H54 (cell line): ENCODE measurements at regions not wholly inside any gene's neighbourhood (a gene's known extent, or its start where the extent isn't known, plus 50 kb on each side); places are given as distances from the start of the nearest gene placed in this dataset.

Source experiments
- DNase-seq: peaks from one replicate; pipeline ENCODE4 v3.0.0; 2011; ENCODE audit warnings: low spot score, mixed read lengths; ENCODE audit not compliant: insufficient read length
- FAIRE-seq: peaks from 3 replicates; lab custom pipeline; 2011; peaks lifted over from hg19 to GRCh38; lab: Jason Lieb, UNC
- POLR2A ChIP-seq: IDR thresholded peaks from 2 replicates; pipeline ENCODE4 v1.6.1; 2011; ENCODE audit warnings: low read depth, mild to moderate bottlenecking, low read length

DNA sequence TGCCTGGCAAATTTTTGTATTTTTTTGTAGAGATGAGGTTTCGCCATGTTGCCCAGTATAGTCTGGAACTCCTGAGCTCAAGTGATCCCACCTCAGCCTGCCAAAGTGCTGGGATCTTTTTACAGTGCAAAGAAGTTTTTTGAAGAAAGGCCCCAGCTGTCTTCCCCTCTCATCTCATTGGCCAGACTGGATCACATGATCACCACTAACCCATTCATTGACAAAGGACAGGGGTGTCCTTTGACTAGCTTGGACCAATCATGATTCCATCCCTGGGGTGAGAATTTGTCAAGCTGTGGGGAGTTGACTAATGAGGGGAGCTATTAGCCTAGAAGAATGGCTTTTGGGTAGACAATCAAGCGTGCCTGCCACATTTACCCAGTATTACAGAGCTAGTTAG, 232.9 kb upstream of the TANK start:
- DNase-seq (no peak), FAIRE-seq (no peak)
- TF ChIP-seq POLR2A: no peak

DNA sequence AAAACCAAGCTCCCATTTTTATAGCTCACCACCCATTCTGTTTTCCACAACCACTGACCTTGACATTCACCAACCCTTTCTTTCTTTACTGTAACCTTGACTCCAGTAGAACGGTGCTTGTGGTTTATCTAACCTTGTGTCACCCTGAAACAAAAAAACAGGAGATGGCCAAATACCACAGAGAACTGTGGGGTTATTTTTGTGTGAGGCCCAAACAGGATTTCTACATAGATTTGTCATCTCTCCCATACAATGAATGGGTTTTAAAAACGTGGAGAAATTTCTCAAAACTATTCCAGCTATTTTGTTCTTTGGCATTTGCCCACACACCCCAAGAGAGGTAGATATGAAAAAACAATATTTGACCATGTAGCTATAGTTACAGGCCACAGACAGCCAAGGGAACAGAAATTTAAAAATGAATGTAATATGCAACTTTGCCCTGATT, 231.3 kb upstream of the TANK start:
- DNase-seq (no peak), FAIRE-seq (no peak)
- TF ChIP-seq POLR2A: no peak

DNA sequence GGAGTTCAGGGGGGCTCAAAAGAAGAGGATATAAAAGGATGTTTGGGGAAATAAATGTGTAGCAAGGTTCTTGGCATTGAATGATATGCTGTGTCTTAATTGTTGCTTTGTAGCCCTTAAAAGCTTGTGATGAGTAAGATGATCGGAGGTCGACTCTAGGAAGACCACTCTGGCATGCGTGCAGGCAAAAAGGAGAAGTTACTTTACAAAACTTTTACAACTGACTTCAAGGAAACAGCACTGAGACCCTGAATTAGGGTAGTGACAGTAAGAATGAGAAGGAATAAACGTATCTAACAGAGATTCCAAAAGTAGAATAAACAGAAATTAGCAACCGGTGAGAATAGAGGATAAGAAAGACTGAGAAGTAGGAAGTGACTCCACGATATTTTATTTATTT, 228.7 kb upstream of the TANK start:
- no peak for FAIRE-seq
- no peak for DNase-seq
- TF ChIP-seq POLR2A: no peak

DNA sequence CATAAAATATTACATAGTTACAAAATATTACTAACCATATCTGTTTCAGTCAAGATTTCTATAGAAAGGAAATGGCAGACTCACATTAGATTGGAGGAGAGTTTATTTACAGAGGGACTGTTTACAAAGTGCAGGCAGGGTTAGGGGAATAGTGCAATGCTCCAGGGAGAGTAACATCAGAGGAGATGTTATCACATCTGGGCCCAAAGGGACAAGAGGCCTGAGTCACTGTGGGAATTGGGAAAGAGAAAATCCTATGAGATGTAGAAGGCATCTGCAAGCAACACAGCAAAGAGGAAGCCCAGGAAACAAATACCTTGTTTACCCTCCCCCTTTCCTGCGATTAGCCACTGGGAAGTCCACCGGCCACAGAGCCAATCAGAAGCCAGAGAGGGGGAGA, 227.3 kb upstream of the TANK start:
- no peak for DNase-seq
- TF ChIP-seq POLR2A: no peak
- no peak for FAIRE-seq

DNA sequence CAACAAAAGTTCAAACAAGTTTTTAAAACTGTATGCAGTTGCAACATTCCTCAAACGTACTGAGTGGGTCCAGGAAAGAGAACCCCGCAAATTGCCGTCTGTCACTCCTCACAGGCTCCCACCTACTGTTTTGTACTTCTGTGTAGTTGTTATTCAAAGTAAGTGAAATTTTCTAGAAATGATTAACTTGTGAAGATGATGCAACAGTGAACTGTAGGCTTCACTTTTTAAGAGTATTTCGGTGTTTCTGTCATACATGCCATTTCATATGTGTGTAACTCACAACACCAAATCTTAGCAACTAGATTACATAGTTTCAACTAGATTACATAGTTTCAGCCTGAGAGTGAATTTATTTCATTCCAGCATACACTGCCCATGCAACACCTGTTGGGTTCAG, 226.0 kb upstream of the TANK start:
- no peak for TF ChIP-seq POLR2A
- no peak for DNase-seq
- no peak for FAIRE-seq

DNA sequence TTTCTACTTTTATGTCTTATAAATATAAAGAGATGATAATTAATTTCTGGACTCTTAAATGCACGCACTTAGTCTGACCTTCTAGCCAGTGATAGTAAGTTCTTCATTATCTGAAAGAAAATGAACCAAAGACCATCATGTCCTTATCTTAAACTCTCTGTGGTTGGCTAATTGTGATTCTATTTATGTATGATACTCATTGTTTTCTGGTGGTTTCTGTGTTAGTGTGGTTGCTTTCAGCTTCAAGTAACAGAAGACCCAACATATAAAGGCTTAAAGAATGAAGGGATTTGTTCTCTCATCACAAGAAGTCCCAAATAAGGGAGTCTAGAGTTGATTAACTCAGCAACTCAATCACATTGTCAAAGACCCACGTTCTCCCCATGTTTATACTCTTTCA, 225.2 kb upstream of the TANK start:
- TF ChIP-seq POLR2A: no peak
- DNase-seq (no peak), FAIRE-seq (no peak)

DNA sequence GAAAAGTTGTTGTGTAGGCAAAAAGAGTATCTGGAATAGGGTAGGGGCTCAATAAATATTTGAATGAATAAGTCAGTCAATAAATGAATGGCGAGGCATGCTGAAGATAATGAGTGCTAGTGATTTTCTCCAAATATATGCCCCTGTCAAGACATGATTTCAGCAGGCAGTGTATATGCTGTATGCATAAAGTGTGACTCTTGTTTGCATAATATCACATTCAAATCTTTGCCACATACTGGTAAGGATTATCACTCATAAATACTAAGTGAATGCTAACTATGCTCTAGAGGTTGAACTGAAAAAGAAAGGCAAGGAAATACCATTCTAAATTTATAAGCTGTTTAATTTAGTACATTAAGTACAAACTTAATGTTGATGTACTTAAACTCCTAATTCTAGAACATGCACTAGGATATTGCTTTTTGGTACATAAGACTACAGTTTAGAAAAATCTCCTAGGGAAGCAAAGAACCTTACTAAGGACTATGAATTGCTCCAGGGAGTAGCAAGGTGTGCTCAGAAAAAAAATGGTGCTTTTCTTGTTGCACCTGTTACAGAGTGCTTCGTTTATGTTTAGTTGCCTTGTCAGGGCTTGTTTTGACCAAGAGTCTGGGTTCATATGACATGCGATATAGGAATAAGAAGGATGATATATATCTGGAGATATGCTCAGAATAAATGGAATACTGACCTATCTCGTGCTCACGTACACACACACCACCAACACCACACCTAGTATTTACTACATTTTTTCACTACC, 224.0 kb upstream of the TANK start:
- DNase-seq: no peak
- FAIRE-seq: no peak
- no peak for TF ChIP-seq POLR2A

DNA sequence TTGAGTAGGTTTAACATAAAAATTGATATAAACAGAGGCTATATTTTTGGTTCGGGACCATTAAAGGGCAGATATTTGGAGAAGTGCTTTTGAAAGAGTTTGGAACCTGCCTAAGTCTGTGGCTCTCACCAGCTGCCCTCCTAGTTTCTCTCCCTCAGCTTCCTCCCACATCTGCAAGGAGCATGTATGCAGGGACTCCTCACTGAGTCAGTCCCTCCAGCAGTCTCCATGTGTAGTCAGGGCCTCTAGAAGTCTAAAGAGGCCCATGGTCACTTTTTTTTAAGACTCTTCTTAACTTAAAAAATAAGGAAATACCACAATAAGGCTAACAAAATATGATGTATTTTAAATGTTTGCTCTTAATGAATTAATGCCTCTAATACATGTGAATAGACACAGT, 220.0 kb upstream of the TANK start:
- TF ChIP-seq POLR2A: no peak
- DNase-seq: no peak
- FAIRE-seq: no peak

DNA sequence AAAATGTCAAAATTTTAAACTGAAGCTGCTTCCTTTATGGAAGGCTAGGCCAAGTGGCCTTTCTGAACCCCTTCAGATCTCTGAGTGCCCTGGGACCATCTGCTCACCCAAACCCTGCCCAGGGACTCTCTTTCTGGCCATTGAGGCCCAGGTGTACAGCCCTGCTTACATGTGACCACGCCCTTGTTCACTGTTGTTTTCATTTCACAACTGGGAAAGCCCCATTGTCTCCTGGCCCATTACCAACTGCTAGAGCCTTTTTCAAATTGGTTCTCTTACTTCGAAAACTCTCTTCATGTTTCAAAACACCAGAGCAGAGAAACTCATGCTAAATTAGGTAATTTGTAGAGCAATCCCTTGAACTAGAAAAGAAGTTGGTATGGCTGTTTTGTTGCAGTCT, 219.5 kb upstream of the TANK start:
- no peak for DNase-seq
- no peak for FAIRE-seq
- no peak for TF ChIP-seq POLR2A

DNA sequence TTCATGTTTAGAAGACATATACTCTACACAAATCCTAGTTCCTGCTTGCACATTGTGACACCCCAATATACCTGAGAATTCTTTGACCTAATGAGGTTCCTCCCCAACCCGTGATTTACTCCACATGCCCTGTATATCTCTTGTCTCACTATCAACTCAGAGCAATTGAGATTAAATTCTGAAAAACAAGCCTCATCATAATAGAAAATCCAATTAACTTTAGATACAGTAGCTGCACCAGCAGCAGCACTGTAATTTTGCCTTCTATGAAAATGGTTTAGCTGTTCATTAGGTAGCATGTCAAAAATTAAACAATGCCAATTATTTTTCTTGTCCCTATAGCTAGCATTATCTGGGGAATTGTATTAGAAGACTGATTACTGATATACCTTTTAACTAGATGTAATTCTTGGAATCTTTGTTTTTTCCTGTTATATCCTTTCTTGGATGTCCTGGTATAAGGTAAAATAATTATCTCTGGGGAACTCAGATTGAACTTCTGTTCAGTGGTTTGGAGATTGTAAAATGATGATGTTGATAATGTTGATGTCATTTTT, 218.9 kb upstream of the TANK start:
- FAIRE-seq (no peak), DNase-seq (no peak)
- no peak for TF ChIP-seq POLR2A

DNA sequence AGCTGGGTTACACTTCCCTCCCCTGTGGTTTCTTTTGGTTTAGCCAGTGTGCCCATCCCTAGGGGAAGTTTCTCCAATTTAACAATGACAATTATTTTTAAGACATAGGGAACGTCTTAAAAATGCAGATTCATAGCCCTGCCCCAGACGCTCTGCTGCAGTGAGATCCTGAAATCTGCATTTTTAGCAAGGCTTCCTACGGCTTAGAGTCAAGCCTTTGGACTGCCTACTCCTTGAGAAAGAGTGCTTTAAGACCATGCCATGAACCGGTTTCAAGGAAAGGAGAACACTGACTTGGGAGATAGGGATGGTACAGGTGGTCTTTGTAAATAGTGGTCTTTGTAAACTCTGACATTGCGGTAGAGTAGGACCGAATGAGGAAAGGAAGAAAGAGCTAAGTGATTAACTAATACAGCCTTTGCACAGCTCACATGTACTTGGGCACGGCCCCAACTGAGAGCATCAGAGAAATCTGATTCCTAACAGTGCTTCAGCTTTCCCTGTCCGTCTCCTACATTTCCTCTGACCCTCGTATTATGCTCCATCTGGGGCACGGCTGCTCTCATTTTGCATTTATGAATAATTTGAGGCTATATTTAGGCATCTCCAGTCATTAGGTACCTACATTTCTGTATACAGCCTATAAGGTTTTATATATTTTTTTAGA, 217.6 kb upstream of the TANK start:
- DNase-seq (no peak), FAIRE-seq (no peak)
- TF ChIP-seq POLR2A: no peak

DNA sequence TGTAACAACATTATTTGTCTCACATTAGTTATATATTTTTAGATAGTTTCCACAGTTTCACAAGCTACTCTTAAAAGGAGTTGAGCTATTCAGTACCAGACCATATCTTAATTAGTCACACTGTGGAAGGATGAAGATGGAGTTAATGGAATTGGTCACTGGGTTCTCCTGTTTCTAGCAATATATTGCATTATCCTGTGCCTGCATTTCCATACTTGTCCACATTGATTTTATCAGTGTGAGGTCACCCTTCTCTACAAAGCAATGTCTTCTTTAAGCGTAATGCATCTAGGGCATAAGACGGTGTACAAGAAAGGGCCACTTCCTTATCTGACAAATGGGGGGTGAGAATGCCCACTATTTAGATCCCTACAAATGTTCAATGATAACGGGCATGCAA, 216.8 kb upstream of the TANK start:
- TF ChIP-seq POLR2A: no peak
- FAIRE-seq: no peak
- DNase-seq: no peak

DNA sequence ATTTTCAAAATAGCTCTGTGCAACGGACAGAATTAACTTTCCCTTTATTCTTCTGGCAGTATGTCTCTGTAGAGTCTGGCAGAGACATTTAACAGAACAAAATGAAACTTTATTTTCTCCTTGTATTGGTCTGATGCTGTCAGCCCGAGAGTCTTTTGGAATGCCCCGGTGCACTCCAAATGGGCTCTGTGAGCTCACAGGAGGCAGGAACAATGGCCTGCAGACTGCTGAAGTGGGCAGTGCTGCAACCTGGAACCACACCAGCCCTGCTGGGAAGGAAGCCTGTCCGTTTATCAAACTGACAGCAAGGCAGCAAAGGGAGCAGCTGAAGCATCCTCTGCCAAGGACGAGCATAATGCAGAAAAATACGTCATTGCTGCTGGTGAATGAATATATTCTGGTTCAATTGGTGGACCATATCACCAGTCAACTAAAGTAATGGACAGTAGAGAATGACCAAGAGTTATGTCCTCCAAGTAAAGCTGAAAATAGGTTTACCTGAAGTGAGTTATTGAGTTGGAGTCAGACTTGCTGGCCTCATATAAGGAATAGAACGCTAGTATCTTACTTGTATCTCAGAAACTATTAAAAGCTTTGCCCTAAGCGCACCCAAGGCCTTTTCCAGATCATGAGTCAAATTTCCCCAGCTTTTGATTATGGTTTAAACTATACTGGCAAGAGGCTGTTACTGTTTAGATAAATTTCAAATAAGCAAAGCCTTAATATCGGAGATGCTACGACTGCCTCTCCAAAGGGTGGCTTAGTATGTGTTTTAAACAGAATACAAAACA, 207.6 kb upstream of the TANK start:
- DNase-seq (no peak), FAIRE-seq (peak; percentile 61)
- TF ChIP-seq POLR2A: no peak

DNA sequence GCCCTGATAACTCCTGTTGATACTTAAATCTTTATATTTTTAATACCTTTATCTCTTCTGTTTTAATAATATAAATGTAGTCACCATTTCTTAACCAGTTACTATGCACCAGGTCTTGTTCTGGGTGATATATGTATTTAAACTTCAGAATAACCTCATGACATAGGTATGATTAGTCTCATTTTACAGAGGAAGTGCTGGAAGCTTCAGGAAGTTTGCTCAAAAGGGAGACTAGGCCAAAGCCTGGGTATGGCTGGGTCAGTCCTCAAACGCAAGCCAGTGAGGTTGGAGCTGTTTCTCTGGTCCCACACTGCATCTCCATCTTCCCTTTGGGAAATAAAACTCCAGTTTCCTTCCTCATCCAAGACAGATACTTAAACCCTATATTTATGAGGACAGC, 204.7 kb upstream of the TANK start:
- no peak for FAIRE-seq
- no peak for TF ChIP-seq POLR2A
- no peak for DNase-seq
